Thoracic aorta (tissue), 2 donors: ENCODE measurements at regions not wholly inside any gene's neighbourhood (a gene's known extent, or its start where the extent isn't known, plus 50 kb on each side); places are given as distances from the start of the nearest gene placed in this dataset.

ENCODE experiments used
- ATAC-seq: fragments of 150-250 bp; one replicate; pipeline ENCODE4 v1.8.0; 2017; ENCODE audit warnings: low read depth; ENCODE audit not compliant: insufficient number of reproducible peaks, low FRiP score
- DNase-seq: peaks from one replicate; pipeline ENCODE4 v3.0.0-alpha.2; 2020; ENCODE audit warnings: low spot score
- H3K27ac ChIP-seq, 2 donors: fragments of 200-600 bp; sonication (generic); 1 replicate in 1 of 2; 2 replicates in 1 of 2; pipeline ENCODE4 v1.5.1; 2016; ENCODE audit warnings: mild to moderate bottlenecking in 2 of 2, moderate library complexity in 2 of 2
- H3K27me3 ChIP-seq: fragments of 200-600 bp; sonication (generic); replicated peaks from 2 replicates; pipeline ENCODE4 v1.6.0; 2016; ENCODE audit warnings: mild to moderate bottlenecking; ENCODE audit not compliant: insufficient read depth
- H3K36me3 ChIP-seq: fragments of 200-600 bp; sonication (generic); one replicate; pipeline ENCODE4 v1.5.1; 2016
- H3K4me1 ChIP-seq, 2 donors: fragments of 200-600 bp; sonication (generic); 1 replicate in 1 of 2; 2 replicates in 1 of 2; pipeline versions ENCODE4 v1.5.1 to v1.6.0; 2016; ENCODE audit warnings: low read depth in 2 of 2, mild to moderate bottlenecking in 1 of 2; ENCODE audit not compliant: control insufficient read depth in 1 of 2
- H3K4me3 ChIP-seq: fragments of 200-600 bp; sonication (generic); 2 replicates; pipeline ENCODE4 v1.5.1; 2016; ENCODE audit warnings: mild to moderate bottlenecking
- H3K9me3 ChIP-seq: fragments of 200-600 bp; sonication (generic); 2 replicates; pipeline ENCODE4 v1.5.1; 2016
- TF ChIP-seq, protein P1 (sequence below): fragments of 200-600 bp; sonication (generic); IDR thresholded peaks from one replicate; pipeline ENCODE4 v1.5.1; 2019; ENCODE audit warnings: antibody characterized with exemption

DNA sequence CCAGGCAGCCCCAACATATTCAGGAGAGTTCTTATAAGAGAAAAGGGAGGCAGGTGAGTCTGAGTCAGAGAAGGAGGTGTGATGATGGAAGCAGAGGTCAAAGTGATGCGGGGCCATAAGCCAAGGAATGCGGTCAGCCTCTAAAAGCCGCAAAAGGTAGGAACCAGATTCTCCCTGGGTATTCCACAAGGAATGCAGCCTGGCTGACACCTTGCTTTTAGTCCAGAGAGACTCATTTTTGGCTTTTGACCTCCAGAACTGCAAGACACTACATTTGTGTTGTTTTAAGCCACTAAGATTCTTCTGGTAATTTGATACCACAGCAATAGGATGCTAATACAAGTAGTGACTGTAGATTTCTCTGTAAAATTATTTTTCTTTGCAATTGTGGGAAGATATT is 151.5 kb upstream of the EEPD1 start:
- Histone ChIP-seq H3K4me1 (no peaks in the 10 kb centered on the region), H3K4me3 (no peak overlapping the region), H3K9me3 (no peaks in the 10 kb centered on the region), H3K27me3 (no peaks in the 10 kb centered on the region), H3K27ac (no peak overlapping the region), H3K36me3 (no peaks in the 10 kb centered on the region)
- TF ChIP-seq, protein P1, sequence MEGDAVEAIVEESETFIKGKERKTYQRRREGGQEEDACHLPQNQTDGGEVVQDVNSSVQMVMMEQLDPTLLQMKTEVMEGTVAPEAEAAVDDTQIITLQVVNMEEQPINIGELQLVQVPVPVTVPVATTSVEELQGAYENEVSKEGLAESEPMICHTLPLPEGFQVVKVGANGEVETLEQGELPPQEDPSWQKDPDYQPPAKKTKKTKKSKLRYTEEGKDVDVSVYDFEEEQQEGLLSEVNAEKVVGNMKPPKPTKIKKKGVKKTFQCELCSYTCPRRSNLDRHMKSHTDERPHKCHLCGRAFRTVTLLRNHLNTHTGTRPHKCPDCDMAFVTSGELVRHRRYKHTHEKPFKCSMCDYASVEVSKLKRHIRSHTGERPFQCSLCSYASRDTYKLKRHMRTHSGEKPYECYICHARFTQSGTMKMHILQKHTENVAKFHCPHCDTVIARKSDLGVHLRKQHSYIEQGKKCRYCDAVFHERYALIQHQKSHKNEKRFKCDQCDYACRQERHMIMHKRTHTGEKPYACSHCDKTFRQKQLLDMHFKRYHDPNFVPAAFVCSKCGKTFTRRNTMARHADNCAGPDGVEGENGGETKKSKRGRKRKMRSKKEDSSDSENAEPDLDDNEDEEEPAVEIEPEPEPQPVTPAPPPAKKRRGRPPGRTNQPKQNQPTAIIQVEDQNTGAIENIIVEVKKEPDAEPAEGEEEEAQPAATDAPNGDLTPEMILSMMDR = no peak
- no peak for ATAC-seq
- DNase-seq = no peak

DNA sequence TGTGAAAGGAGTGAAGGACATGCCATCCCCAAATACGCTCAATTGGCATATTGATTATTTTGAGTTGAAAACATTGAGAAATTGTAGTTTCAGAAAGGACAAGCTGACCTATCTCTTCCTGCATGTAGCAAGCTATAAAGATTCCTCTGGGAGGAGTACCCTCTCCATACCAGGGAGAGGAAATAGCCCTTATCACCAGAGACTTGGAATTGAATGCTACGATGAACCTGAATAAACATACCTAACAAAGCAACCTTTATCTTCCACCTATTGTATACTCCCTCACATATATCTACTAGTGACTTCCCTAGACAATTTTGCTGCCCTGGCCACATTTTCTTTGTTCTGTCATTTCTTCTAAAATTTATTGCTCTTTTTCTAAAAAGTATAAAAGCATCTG is 150.2 kb upstream of the EEPD1 start:
- H3K4me3 ChIP-seq = no peak overlapping the region
- H3K27ac ChIP-seq = no peak overlapping the region
- no peak for DNase-seq
- TF ChIP-seq, protein P1 = no peak
- H3K4me1 ChIP-seq = no peaks in the 10 kb centered on the region
- no peak for ATAC-seq
- H3K9me3 ChIP-seq = no peaks in the 10 kb centered on the region
- no peaks in the 10 kb centered on the region for H3K36me3 ChIP-seq
- H3K27me3 ChIP-seq = no peaks in the 10 kb centered on the region

GRCh38 chr7:36003343-36003742 is 149.7 kb upstream of the EEPD1 start:
- Histone ChIP-seq H3K27ac (no peak overlapping the region), H3K9me3 (no peaks in the 10 kb centered on the region), H3K4me1 (no peaks in the 10 kb centered on the region), H3K36me3 (no peaks in the 10 kb centered on the region), H3K27me3 (no peaks in the 10 kb centered on the region), H3K4me3 (no peak overlapping the region)
- ATAC-seq = no peak
- TF ChIP-seq, protein P1 = no peak
- no peak for DNase-seq

DNA sequence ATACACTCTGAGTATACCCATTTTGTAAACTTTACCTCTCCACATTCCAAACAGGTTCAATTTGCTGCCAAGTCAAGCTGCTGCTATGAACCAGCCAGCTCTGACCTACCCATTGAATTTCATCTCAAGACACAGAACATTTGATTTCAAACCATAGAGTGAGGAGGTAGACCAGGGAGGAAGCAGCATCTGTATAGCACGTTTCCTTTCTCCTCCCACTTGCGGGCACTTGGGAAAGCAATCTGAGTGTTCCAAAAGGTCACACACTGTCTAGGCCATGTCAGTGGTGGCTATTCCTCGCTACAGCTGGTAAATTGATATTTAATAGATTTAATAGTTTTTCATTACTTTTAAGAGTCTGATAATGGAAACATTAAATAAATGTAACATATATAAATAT is 147.8 kb upstream of the EEPD1 start:
- no peaks in the 10 kb centered on the region for H3K4me1 ChIP-seq
- H3K36me3 ChIP-seq = no peaks in the 10 kb centered on the region
- DNase-seq (no peak), ATAC-seq (no peak)
- H3K9me3 ChIP-seq = no peaks in the 10 kb centered on the region
- H3K27me3 ChIP-seq = no peaks in the 10 kb centered on the region
- no peak overlapping the region for H3K27ac ChIP-seq
- no peak overlapping the region for H3K4me3 ChIP-seq
- TF ChIP-seq, protein P1 = no peak

DNA sequence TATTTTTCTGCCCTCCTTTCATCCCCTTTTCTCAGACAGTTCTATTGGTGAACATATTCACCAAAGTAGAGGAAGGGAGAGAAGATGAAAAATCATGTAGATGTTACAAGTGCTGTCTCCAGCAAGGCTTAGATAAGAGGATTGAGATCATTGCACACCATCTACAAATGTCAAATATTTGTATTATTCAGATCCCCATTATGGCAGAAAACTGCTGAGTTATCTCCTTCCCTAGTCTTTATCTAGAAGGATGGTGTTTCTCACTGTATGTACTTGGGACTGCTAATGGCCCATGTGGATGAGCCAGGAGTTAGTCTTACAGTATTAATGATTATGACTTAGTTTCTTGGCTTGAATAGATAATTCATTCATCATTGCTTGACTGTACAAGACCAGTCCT is 147.2 kb upstream of the EEPD1 start:
- TF ChIP-seq, protein P1 = no peak
- H3K4me1 ChIP-seq = no peaks in the 10 kb centered on the region
- H3K27me3 ChIP-seq = no peaks in the 10 kb centered on the region
- no peak for DNase-seq
- no peak for ATAC-seq
- no peak overlapping the region for H3K27ac ChIP-seq
- H3K36me3 ChIP-seq = no peaks in the 10 kb centered on the region
- no peak overlapping the region for H3K4me3 ChIP-seq
- no peaks in the 10 kb centered on the region for H3K9me3 ChIP-seq
